HCT116 (cell line): ENCODE measurements at regions not wholly inside any gene's neighbourhood (a gene's known extent, or its start where the extent isn't known, plus 50 kb on each side); places are given as distances from the start of the nearest gene placed in this dataset.

Experiments used
- CEBPB ChIP-seq: IDR thresholded peaks from 2 replicates; pipeline ENCODE4 v1.6.1; 2012; ENCODE audit warnings: low read depth
- EZH2 ChIP-seq: fragments of 200-600 bp; sonication (generic); IDR thresholded peaks from 2 replicates; pipeline ENCODE4 v1.6.1; 2017; ENCODE audit warnings: antibody characterized with exemption, mixed run types
- EZH2phosphoT487 ChIP-seq: fragments of 200-600 bp; IDR thresholded peaks from 2 replicates; pipeline ENCODE4 v1.6.1; 2018; ENCODE audit warnings: antibody characterized with exemption, borderline replicate concordance
- POLR2A ChIP-seq: IDR thresholded peaks from 2 replicates; pipeline ENCODE4 v1.7.0; 2011; ENCODE audit warnings: borderline replicate concordance; ENCODE audit not compliant: insufficient read depth, insufficient read length; ENCODE audit errors: extremely low read depth
- POLR2AphosphoS5 ChIP-seq: IDR thresholded peaks from 2 replicates; pipeline ENCODE4 v1.6.1; 2011; ENCODE audit warnings: mild to moderate bottlenecking, low read depth, low read length, moderate library complexity
- RAD21 ChIP-seq: IDR thresholded peaks from 2 replicates; pipeline ENCODE4 v1.6.1; 2012; ENCODE audit warnings: low read depth, mild to moderate bottlenecking
- SP1 ChIP-seq: IDR thresholded peaks from 2 replicates; pipeline ENCODE4 v1.6.1; 2012; ENCODE audit warnings: low read depth
- SRF ChIP-seq: IDR thresholded peaks from 2 replicates; pipeline ENCODE4 v1.6.1; 2012; ENCODE audit warnings: low read depth
- ZNF274 ChIP-seq: fragments of 200-500 bp; sonication (Bioruptor generic); IDR thresholded peaks from 2 replicates; pipeline ENCODE4 v1.6.1; 2014; ENCODE audit warnings: mild to moderate bottlenecking, low read depth, low read length, inconsistent platforms
- TF ChIP-seq, protein P1 (sequence below), 3 experiments: fragments of 200-600 bp in 1 of 3; sonication (generic) in 1 of 3; IDR thresholded peaks in 2 of 3; conservative IDR thresholded peaks in 1 of 3; 2 replicates each; pipeline ENCODE4 v1.5.1; 2012 to 2017; ENCODE audit warnings: low read depth in 2 of 3, low read length in 2 of 3, antibody characterized with exemption in 1 of 3, borderline replicate concordance in 1 of 3, control low read depth in 1 of 3, mild to moderate bottlenecking in 1 of 3, mixed read lengths in 1 of 3, mixed run types in 1 of 3, moderate library complexity in 1 of 3; ENCODE audit not compliant: insufficient read depth in 1 of 3
- TF ChIP-seq, protein P2 (sequence below): IDR thresholded peaks from 2 replicates; pipeline ENCODE4 v1.6.1; 2012; ENCODE audit warnings: low read depth
- TF ChIP-seq, protein P3 (sequence below): IDR thresholded peaks from 2 replicates; pipeline ENCODE4 v1.6.1; 2012

DNA sequence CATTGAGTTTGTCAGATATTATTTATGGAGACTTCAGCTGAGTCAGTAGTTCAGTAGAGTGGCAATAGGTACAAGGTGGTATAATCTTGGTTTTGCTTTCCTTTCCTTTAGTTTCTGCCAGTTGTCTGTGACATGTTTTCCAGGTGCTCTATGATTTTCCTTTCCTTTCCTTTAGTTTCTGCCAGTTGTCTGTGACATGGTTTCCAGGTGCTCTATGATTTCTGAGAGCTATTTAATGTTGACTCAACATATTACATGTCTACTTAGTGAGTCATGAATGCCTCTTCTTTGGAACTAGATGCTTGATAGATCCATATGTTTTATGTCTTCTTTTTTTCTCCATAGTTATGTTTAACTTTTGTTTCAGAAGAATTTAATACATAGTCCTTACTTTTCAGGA, 186.4 kb upstream of the DEFB112 start:
- TF ChIP-seq ZNF274: no peak
- TF ChIP-seq POLR2AphosphoS5: no peak
- no peak for TF ChIP-seq SP1
- TF ChIP-seq, protein P1, sequence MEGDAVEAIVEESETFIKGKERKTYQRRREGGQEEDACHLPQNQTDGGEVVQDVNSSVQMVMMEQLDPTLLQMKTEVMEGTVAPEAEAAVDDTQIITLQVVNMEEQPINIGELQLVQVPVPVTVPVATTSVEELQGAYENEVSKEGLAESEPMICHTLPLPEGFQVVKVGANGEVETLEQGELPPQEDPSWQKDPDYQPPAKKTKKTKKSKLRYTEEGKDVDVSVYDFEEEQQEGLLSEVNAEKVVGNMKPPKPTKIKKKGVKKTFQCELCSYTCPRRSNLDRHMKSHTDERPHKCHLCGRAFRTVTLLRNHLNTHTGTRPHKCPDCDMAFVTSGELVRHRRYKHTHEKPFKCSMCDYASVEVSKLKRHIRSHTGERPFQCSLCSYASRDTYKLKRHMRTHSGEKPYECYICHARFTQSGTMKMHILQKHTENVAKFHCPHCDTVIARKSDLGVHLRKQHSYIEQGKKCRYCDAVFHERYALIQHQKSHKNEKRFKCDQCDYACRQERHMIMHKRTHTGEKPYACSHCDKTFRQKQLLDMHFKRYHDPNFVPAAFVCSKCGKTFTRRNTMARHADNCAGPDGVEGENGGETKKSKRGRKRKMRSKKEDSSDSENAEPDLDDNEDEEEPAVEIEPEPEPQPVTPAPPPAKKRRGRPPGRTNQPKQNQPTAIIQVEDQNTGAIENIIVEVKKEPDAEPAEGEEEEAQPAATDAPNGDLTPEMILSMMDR (IDR thresholded peaks at IDR 0.05 in 2 of 3, conservative IDR thresholded peaks at IDR 0.05 in 1 of 3; ENCODE audit: borderline replicate concordance in 1 of 3, insufficient read depth in 1 of 3, low read depth in 2 of 3, low read length in 2 of 3): no peak
- TF ChIP-seq EZH2phosphoT487: no peak
- TF ChIP-seq POLR2A: no peak
- TF ChIP-seq RAD21: no peak
- no peak for TF ChIP-seq SRF
- no peak for TF ChIP-seq EZH2
- TF ChIP-seq, protein P2, sequence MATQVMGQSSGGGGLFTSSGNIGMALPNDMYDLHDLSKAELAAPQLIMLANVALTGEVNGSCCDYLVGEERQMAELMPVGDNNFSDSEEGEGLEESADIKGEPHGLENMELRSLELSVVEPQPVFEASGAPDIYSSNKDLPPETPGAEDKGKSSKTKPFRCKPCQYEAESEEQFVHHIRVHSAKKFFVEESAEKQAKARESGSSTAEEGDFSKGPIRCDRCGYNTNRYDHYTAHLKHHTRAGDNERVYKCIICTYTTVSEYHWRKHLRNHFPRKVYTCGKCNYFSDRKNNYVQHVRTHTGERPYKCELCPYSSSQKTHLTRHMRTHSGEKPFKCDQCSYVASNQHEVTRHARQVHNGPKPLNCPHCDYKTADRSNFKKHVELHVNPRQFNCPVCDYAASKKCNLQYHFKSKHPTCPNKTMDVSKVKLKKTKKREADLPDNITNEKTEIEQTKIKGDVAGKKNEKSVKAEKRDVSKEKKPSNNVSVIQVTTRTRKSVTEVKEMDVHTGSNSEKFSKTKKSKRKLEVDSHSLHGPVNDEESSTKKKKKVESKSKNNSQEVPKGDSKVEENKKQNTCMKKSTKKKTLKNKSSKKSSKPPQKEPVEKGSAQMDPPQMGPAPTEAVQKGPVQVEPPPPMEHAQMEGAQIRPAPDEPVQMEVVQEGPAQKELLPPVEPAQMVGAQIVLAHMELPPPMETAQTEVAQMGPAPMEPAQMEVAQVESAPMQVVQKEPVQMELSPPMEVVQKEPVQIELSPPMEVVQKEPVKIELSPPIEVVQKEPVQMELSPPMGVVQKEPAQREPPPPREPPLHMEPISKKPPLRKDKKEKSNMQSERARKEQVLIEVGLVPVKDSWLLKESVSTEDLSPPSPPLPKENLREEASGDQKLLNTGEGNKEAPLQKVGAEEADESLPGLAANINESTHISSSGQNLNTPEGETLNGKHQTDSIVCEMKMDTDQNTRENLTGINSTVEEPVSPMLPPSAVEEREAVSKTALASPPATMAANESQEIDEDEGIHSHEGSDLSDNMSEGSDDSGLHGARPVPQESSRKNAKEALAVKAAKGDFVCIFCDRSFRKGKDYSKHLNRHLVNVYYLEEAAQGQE: no peak
- TF ChIP-seq, protein P3, sequence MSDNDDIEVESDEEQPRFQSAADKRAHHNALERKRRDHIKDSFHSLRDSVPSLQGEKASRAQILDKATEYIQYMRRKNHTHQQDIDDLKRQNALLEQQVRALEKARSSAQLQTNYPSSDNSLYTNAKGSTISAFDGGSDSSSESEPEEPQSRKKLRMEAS: no peak
- TF ChIP-seq CEBPB: no peak
